HG03558 (cell line): ENCODE measurements at regions not wholly inside any gene's neighbourhood (a gene's known extent, or its start where the extent isn't known, plus 50 kb on each side); places are given as distances from the start of the nearest gene placed in this dataset.

ENCODE experiments used
- ATAC-seq: cut with Tn5 transposase; IDR thresholded peaks from one replicate; pipeline ENCODE4 v1.9.1; 2021; ENCODE audit warnings: moderate number of reproducible peaks; ENCODE audit not compliant: unreplicated experiment; ENCODE audit errors: extremely low read depth

DNA sequence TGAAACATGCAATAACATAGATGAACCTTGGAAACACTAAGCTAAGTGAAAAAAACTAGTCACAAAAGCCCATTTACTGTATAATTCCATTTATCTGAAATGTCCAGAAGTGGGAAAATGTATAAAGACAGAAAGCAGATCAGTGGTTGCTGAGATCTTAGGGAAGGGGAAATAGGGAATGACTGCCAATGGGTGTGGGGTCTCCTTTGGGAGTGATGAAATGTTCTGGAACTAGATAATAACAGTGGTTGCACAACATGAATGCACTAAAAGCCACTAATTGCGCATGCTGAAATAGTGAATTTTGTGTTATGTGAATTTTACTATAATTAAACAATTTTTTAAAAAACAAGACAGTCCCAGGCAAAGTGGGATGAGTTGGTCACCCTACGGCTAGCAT, 472.8 kb downstream of the CCDC171 start:
- ATAC-seq: no peak

- no peak for ATAC-seq
Observed at GRCh38 chr9:16026886-16027285, 474.0 kb downstream of the CCDC171 start.

- no peak for ATAC-seq
Observed at GRCh38 chr9:16028548-16028947, 475.7 kb downstream of the CCDC171 start.

- no peak for ATAC-seq
Observed at GRCh38 chr9:16029046-16029615, 476.3 kb downstream of the CCDC171 start.

GRCh38 chr9:16029796-16030363, 477.0 kb downstream of the CCDC171 start:
- no peak for ATAC-seq

DNA sequence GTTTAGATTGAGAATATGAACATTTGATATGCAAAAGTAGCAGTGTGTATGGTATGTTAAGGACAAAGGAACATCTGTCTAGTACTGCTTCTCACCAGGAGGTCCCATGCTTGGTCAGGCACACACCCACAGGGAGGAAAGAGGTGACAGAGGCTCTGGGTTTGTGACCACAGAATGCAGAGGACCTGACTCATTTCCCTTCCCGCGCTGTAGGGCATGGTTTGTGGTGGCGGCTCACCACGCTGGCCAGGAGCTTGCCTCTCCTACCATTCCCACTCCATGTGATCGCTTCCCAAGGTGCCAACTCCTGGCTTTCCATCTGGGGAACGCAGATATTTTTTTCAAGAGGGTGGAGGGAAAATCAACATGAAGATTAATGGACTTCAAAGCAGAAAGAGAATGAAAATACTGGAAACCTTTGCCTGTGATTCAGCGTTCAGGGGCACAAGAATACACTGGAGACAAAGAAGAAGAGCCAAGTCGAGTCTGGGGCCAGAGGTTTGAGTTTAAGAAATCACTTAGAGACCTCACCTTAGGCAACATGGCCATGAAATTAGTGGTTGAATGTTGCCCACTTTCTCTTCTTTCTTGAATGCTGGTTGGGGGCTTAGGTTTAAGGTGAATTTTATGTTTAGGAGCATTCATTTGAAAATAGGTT, 477.8 kb downstream of the CCDC171 start:
- ATAC-seq: peak; percentile 94

DNA sequence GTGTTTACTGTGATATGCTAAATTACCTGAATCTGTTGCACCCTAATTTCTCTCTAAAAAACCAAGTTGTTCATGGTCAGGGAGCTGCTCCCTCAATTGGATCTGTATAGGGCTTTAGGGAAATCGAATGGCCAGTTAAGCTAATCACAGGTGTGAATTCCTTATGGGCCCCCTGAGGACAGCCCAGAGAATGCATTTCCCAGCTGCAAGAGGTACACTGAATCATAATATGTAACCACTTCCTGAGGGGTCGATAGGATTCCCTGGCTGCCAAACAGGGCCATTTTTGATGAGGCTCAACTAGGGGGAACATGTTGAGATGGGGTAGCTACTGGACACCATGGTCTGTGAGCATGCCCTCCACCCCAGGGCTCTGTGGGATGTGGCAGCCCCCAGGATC, 478.6 kb downstream of the CCDC171 start:
- no peak for ATAC-seq

DNA sequence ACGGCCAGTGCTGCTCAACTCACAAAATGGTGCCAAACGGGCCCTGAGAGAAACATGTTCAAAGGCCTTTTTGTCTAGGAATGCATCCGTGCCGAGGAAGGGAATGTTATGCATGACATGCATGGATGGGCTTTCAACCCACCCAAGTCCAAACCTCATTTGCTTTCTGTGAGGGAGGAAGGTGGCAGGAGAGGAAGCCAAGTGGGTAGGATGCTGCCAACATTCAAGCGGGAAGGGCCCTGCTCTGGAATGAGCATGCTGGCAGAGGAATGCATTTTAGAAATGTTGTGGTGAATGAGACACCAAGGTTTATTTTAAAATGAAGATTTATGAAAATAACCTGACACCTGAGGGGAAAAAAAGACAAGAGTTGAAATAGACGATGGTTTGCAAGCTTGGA, 479.1 kb downstream of the CCDC171 start:
- no peak for ATAC-seq

DNA sequence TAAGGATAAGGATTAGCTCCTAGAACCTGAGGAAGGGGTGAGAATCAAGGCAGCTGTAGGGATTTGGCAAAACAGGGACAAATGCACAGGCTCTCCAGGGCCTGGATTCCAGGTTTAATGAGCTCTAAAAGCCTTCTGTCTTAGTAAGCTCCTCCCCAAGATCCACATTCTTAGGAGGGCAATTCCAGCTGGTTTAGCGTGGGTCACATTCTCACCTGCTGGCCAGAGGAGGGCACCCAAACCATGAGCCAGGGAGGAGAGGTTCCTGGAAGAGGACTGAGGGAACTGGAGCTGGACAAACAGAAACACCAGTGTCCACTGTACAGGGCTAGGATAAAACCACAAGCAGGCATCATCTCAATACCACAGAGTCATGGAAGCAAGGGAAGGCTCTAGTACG, 480.0 kb downstream of the CCDC171 start:
- ATAC-seq: no peak

- ATAC-seq: no peak
Observed at GRCh38 chr9:16033253-16033652, 480.4 kb downstream of the CCDC171 start.

DNA sequence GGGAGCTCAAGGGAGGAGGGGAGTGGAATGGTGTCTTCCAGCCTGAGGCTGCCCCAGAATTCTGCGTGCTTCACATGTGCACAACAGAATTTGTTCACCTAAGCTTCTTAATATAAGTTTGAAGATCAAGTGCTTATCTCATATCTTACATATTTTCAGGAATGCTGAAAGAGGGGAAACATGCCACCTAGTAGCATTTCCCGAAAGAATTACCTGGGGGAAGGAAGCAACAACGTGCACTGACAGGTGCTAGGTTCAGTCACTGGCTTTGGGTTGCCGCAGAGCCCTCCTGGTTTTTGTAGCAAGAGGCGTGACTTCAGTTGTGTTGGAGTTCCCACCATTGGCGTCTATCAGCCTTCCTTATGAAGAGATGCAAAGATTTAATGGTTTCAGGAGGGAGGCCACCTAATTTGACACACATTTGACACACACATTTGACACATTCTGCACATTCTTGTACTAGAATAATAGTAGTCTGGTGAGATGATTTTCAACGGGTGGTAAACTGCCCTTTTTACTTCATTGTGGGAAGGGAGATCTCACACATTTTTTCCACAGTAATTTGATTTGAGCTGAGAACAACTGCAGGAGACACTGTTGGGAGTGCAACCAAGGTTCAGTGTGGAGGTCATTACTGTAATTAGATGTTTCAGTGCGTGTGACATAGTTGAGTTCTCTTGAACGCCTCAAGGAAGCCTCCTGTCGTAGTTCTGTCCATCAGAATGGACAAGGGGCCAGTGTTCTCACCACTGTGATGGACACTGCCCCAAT, 481.3 kb downstream of the CCDC171 start:
- ATAC-seq: no peak

- ATAC-seq: no peak
Observed at GRCh38 chr9:16039218-16039987, 486.6 kb downstream of the CCDC171 start.

DNA sequence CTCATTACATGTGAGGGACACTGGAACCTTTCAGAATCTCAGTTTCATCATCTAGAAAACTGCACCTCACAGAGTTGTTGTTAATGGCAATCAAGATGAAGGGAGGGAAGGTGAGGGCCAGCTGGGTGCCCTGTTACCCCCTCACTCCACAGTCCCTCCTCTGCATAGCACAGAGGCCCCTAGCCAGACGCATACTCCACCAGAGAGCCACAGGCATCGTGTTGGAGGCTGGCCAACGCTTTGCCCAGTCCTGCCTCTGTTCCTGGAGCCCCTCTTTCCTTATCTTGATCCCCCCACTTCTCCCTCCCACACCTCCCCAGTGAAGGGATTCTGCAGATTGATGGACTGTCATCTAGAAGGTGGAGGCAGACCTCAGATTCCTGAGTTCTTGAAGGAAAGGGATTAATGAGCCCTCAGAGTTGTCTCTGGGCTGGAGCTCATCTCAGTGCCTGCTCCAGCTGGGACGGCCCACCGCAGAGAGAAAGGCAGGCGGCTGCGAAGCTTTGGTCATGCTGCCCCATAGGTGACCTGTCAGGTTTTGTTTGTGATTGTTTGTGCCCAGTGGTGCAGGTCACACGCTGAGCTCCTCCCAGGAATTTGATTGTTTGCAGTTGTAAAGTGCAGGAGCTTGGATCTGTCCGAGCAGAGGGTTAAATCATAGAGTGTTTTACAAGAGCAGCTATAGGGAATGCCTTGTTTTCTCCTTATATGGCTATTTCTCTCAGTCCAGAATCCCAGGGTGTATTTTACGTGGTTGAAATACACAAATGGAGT, 487.3 kb downstream of the CCDC171 start:
- no peak for ATAC-seq

DNA sequence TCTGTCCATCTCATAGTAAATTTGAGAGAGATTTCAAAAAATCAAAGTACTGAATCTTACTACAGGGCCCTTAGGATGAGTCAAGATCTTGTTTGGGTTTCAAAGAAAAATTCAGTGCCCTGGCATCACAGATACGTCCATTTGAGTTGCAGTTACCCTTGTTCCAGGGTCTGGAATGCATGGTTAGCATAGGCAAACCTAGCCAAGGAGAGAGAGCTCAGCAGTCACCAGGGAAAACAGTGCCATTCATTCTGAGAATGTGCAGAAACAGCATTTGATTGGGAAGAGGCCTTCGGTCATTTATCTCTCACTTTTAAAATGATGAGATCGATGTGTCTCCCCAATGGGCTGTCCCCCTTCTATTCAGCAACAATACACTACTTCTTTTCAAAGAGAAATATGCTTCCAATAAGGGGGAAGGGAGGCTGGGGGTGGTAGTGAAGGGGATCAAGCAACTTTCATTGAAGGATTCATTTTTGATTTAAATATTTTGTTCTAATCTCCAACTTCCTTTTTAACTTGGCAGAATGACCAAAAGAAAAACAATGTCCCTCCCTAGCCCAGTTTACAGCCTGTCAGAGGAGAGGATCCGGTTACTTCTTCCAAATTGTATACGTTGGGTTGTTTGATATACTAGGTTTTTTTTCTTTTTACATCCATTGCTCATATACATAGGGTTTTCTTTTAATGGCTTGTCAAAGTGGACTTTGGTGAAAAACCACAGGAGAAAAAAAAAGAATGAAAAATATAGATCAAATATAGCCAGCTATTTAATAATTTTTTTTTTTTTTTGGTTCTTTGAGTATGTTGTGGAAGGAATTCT, 491.1 kb downstream of the CCDC171 start:
- no peak for ATAC-seq

DNA sequence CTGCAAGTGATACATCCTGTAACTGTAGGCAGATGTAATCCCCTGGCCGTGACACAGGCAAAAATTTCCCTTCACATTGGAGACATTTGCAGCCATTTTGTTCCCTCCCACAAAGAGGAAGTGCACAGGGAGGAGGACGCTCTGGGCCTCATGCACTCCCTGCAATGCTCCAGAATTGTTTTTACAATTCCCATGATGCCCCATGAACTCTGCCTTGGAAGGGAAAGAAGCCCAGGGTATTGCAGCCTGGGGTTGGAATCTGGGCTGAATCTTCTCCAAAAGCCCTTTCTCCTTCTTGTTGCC, 491.7 kb downstream of the CCDC171 start:
- no peak for ATAC-seq

DNA sequence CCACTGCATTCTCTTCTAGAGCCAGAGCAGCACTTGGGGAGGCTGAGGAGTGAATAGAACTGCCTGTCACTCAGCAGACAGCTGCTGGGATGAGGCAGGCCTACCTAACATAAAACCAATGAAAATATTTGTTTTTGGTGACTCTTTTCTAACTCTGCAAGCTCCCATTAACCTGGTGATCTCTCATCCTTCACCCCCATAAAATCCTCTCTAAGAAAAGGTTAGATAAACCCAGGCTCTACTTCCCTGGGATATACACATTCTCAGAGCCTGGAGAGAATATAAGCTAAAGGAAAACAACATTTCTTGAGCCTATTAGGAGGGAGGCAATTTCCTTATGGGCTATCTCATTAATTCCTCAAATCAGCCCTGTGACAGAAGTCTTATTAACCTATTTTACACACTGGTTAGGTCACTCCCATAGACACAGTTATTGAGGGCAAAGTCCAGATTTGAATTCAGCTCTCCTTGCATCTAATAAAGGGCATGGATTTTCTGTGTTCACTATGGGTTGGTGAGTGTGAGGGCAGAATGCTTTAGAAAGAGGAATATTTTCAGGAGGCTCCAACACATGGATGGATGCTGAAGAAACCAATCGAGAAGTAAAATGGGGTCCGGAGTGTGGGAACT, 492.9 kb downstream of the CCDC171 start:
- ATAC-seq: no peak

GRCh38 chr9:16046713-16047112, 493.9 kb downstream of the CCDC171 start:
- ATAC-seq: no peak

GRCh38 chr9:16048129-16048528, 495.3 kb downstream of the CCDC171 start:
- ATAC-seq: no peak

GRCh38 chr9:16052146-16052545, 499.3 kb downstream of the CCDC171 start:
- no peak for ATAC-seq
